Panc1 (cell line): ENCODE measurements at regions not wholly inside any gene's neighbourhood (a gene's known extent, or its start where the extent isn't known, plus 50 kb on each side); places are given as distances from the start of the nearest gene placed in this dataset.

Experiments used
- ATAC-seq: fragments of 200-7000 bp; cut with Tn5 transposase; 2 replicates; pipeline ENCODE4 v1.9.1; 2020; ENCODE audit warnings: mild to moderate bottlenecking, moderate library complexity
- BruUV-seq: library from RNA; stranded (reverse); fragments of 400-500 nt; replicated peaks from 2 replicates; lab custom pipeline; 2021; lab: Mats Ljungman, UMichigan
- CTCF ChIA-PET: fragments of 300-600 bp; sonication (Branson Sonifier 250); formaldehyde crosslinking; loops from one replicate; lab custom pipeline; 2022; ENCODE audit warnings: antibody characterized with exemption; lab: Charles Lee
- POLR2A ChIA-PET: fragments of 300-600 bp; sonication (Branson Sonifier 250); formaldehyde crosslinking; loops from one replicate; lab custom pipeline; 2022; ENCODE audit warnings: antibody characterized with exemption; lab: Charles Lee
- DNase-seq: peaks from one replicate; pipeline ENCODE4 v3.0.0-alpha.2; 2010; ENCODE audit warnings: low read depth, low spot score
- H3K27ac ChIP-seq: 2 replicates; pipeline ENCODE4 v1.5.1; 2011; ENCODE audit warnings: mild to moderate bottlenecking, low read length, inconsistent platforms
- H3K27me3 ChIP-seq: fragments of 200-500 bp; sonication (Bioruptor generic); 2 replicates; pipeline ENCODE4 v1.6.0; 2014; ENCODE audit warnings: low read length, inconsistent platforms; ENCODE audit not compliant: control insufficient read depth, insufficient read depth
- H3K36me3 ChIP-seq: fragments of 200-500 bp; sonication (Bioruptor generic); 2 replicates; pipeline ENCODE4 v1.5.1; 2014; ENCODE audit warnings: inconsistent platforms, mild to moderate bottlenecking, low read length, moderate library complexity; ENCODE audit not compliant: control insufficient read depth, insufficient read depth
- H3K4me1 ChIP-seq: 2 replicates; pipeline ENCODE4 v1.5.1; 2011; ENCODE audit warnings: inconsistent platforms, mild to moderate bottlenecking, low read length, moderate library complexity; ENCODE audit not compliant: control insufficient read depth, insufficient read depth
- H3K4me3 ChIP-seq, 2 experiments: 2 replicates each; pipeline ENCODE4 v1.5.1; 2011 to 2012; ENCODE audit warnings: low read depth in 2 of 2, low read length in 2 of 2, mild to moderate bottlenecking in 2 of 2, inconsistent platforms in 1 of 2, moderate library complexity in 1 of 2
- H3K9me3 ChIP-seq: fragments of 200-500 bp; sonication (Bioruptor generic); 2 replicates; pipeline ENCODE4 v1.5.1; 2014; ENCODE audit warnings: low read depth, mild to moderate bottlenecking, inconsistent platforms, low read length, moderate library complexity; ENCODE audit not compliant: control insufficient read depth, insufficient read depth
- POLR2AphosphoS5 ChIP-seq: IDR thresholded peaks from 2 replicates; pipeline ENCODE4 v1.6.1; 2012; ENCODE audit warnings: mild to moderate bottlenecking, low read depth, low read length, moderate library complexity
- SIN3A ChIP-seq: IDR thresholded peaks from 2 replicates; pipeline ENCODE4 v1.6.1; 2012; ENCODE audit warnings: low read depth, mild to moderate bottlenecking, low read length, moderate library complexity, borderline replicate concordance; ENCODE audit not compliant: insufficient read depth
- TCF7L2 ChIP-seq: IDR thresholded peaks from 2 replicates; pipeline ENCODE4 v1.6.1; 2011; ENCODE audit warnings: mild to moderate bottlenecking, low read depth, low read length, inconsistent platforms
- in situ Hi-C: cut with HindIII; loops from 2 replicates; pipeline ENCODE4 v1.10.0; 2016; ENCODE audit warnings: low sequenced_read_pairs, low pct_unique_long_range_greater_than_20kb
- intact Hi-C: fragments of 100-400 bp; cut with micrococcal nuclease; formaldehyde crosslinking; loops from one replicate; pipeline ENCODE4 v1.10.0; 2022; ENCODE audit not compliant: unreplicated experiment
- TF ChIP-seq, protein P1 (sequence below): fragments of 450-650 bp; IDR thresholded peaks from 2 replicates; pipeline ENCODE4 v1.5.1; 2017; ENCODE audit warnings: mild to moderate bottlenecking
- TF ChIP-seq, protein P2 (sequence below), 2 experiments: IDR thresholded peaks; 2 replicates each; pipeline ENCODE4 v1.6.1; 2011 to 2012; ENCODE audit warnings: low read depth in 2 of 2, control low read depth in 1 of 2, low read length in 1 of 2, mild to moderate bottlenecking in 1 of 2, moderate library complexity in 1 of 2; ENCODE audit not compliant: insufficient read depth in 1 of 2

DNA sequence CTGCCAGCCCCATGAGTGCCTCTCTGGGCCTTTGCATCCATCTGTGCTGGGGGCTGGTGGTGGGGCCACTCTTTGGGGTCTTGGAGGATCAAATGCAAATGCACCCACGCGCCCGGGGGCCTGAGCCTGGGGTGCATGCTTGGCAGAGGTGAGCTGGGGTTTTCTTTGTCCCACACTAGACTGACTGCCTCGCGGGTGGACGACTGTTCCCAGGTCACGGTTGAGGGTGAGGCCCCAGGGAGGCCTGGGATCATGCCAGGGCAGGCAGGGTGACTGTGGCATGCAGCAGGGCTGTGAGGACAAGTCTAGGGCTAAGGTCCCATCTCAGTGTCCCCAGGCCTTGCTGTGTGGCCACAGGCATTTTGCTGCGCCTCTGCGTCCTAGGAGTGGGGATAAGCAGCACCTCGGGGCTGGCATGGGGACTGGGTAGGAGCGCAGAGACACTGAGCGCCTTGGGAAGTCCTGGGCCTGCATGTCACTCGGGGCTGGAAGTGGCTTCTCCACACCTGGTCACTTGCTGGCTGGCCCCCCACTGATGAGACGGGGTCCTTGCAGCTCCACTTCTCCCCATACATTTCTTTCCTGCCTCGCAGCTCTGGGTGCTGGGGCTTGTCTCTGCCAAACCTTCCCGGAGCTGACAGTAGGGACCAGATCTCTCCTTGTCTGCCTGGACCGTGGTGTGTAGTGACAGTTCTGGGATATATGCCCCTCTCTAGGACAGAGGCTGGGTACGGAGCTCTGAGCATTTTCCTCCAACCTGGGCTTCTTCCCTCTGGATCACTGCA, 133.1 kb downstream of the CTTN start:
- no peak overlapping the region for H3K27ac ChIP-seq
- DNase-seq: no peak
- no peaks in the 10 kb centered on the region for H3K36me3 ChIP-seq
- in situ Hi-C loops: no loop called here
- no peaks in the 10 kb centered on the region for H3K27me3 ChIP-seq
- H3K4me1 ChIP-seq: no peaks in the 10 kb centered on the region
- 0 out of 2 replicates have a peak, but pooled peaks have one; percentile 24 for ATAC-seq
- intact Hi-C loops: no loop called here
- CTCF ChIA-PET: no interaction called here
- no TSS peak for BruUV-seq
- H3K9me3 ChIP-seq: no peaks in the 10 kb centered on the region
- POLR2A ChIA-PET: no interaction called here
- no peak for TF ChIP-seq TCF7L2
- no peak for TF ChIP-seq POLR2AphosphoS5
- TF ChIP-seq SIN3A: no peak
- TF ChIP-seq, protein P1, sequence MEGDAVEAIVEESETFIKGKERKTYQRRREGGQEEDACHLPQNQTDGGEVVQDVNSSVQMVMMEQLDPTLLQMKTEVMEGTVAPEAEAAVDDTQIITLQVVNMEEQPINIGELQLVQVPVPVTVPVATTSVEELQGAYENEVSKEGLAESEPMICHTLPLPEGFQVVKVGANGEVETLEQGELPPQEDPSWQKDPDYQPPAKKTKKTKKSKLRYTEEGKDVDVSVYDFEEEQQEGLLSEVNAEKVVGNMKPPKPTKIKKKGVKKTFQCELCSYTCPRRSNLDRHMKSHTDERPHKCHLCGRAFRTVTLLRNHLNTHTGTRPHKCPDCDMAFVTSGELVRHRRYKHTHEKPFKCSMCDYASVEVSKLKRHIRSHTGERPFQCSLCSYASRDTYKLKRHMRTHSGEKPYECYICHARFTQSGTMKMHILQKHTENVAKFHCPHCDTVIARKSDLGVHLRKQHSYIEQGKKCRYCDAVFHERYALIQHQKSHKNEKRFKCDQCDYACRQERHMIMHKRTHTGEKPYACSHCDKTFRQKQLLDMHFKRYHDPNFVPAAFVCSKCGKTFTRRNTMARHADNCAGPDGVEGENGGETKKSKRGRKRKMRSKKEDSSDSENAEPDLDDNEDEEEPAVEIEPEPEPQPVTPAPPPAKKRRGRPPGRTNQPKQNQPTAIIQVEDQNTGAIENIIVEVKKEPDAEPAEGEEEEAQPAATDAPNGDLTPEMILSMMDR: no peak
- TF ChIP-seq, protein P2, sequence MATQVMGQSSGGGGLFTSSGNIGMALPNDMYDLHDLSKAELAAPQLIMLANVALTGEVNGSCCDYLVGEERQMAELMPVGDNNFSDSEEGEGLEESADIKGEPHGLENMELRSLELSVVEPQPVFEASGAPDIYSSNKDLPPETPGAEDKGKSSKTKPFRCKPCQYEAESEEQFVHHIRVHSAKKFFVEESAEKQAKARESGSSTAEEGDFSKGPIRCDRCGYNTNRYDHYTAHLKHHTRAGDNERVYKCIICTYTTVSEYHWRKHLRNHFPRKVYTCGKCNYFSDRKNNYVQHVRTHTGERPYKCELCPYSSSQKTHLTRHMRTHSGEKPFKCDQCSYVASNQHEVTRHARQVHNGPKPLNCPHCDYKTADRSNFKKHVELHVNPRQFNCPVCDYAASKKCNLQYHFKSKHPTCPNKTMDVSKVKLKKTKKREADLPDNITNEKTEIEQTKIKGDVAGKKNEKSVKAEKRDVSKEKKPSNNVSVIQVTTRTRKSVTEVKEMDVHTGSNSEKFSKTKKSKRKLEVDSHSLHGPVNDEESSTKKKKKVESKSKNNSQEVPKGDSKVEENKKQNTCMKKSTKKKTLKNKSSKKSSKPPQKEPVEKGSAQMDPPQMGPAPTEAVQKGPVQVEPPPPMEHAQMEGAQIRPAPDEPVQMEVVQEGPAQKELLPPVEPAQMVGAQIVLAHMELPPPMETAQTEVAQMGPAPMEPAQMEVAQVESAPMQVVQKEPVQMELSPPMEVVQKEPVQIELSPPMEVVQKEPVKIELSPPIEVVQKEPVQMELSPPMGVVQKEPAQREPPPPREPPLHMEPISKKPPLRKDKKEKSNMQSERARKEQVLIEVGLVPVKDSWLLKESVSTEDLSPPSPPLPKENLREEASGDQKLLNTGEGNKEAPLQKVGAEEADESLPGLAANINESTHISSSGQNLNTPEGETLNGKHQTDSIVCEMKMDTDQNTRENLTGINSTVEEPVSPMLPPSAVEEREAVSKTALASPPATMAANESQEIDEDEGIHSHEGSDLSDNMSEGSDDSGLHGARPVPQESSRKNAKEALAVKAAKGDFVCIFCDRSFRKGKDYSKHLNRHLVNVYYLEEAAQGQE (IDR thresholded peaks at IDR 0.05; ENCODE audit: insufficient read depth in 1 of 2, low read depth in 2 of 2, low read length in 1 of 2): no peak
- H3K4me3 ChIP-seq: no peak overlapping the region

DNA sequence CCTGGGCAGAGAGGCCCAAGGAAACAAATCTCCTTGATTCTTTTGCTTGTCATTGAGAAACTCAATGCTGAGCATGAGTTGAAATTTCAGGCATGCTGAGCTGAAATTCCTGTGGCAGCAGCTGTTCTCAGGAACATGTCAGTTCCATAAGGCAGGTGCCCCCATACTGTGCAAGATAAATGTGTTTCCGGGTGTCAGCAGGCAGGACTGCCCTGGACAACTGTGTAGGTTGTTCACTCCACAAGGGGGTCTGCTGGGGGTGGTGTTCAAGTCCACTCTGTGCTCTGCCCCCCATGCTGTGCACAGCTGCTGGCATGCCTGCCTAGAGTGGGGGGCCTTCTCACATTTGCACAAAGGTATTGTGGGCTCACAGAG, 133.7 kb downstream of the CTTN start:
- no peak overlapping the region for H3K4me3 ChIP-seq
- TF ChIP-seq POLR2AphosphoS5 (no peak), TCF7L2 (no peak), SIN3A (no peak)
- TF ChIP-seq, protein P1: no peak
- TF ChIP-seq, protein P2 (IDR thresholded peaks at IDR 0.05; ENCODE audit: insufficient read depth in 1 of 2, low read depth in 2 of 2, low read length in 1 of 2): no peak
- no peaks in the 10 kb centered on the region for H3K4me1 ChIP-seq
- no peak for DNase-seq
- in situ Hi-C loops: no loop called here
- intact Hi-C loops: no loop called here
- CTCF ChIA-PET: no interaction called here
- no peaks in the 10 kb centered on the region for H3K27me3 ChIP-seq
- no peaks in the 10 kb centered on the region for H3K9me3 ChIP-seq
- H3K36me3 ChIP-seq: no peaks in the 10 kb centered on the region
- POLR2A ChIA-PET: no interaction called here
- BruUV-seq: no TSS peak
- ATAC-seq: no peak
- no peak overlapping the region for H3K27ac ChIP-seq
